Sigmoid colon (tissue), 6 donors: ENCODE measurements at regions not wholly inside any gene's neighbourhood (a gene's known extent, or its start where the extent isn't known, plus 50 kb on each side); places are given as distances from the start of the nearest gene placed in this dataset.

Source experiments
- DNase-seq: peaks from one replicate; pipeline ENCODE4 v3.0.0-alpha.2; 2019
- H3K27ac ChIP-seq, 4 donors: fragments of 200-600 bp; sonication (generic); one replicate each; pipeline ENCODE4 v1.5.1; 2016 to 2019; ENCODE audit warnings: mild to moderate bottlenecking in 1 of 4
- H3K27me3 ChIP-seq, 3 donors: fragments of 200-600 bp; sonication (generic); one replicate each; pipeline ENCODE4 v1.5.1; 2019; ENCODE audit warnings: mild to moderate bottlenecking in 1 of 3
- H3K36me3 ChIP-seq, 4 donors: fragments of 200-600 bp; sonication (generic); one replicate each; pipeline ENCODE4 v1.5.1; 2016 to 2019
- H3K4me1 ChIP-seq, 4 donors: fragments of 200-600 bp; sonication (generic); one replicate each; pipeline ENCODE4 v1.5.1; 2017 to 2019
- H3K4me3 ChIP-seq, 4 donors: fragments of 200-600 bp; sonication (generic); one replicate each; pipeline ENCODE4 v1.5.1; 2017 to 2019; ENCODE audit warnings: mild to moderate bottlenecking in 2 of 4, moderate library complexity in 1 of 4
- H3K9me3 ChIP-seq, 4 donors: fragments of 200-600 bp in 3 of 4; sonication (generic) in 3 of 4; one replicate each; pipeline versions ENCODE4 v1.5.1 to v1.6.1; 2013 to 2019
- CTCF ChIP-seq, 4 experiments: fragments of 450-650 bp in 3 of 4; fragments of 200-600 bp in 1 of 4; IDR thresholded peaks; one replicate each; pipeline ENCODE4 v1.5.1; 2016 to 2019; ENCODE audit warnings: antibody characterized with exemption in 4 of 4, mild to moderate bottlenecking in 3 of 4, moderate library complexity in 2 of 4
- EP300 ChIP-seq, 4 donors: sonication (generic); formaldehyde crosslinking; IDR thresholded peaks; one replicate each; pipeline ENCODE4 v1.6.1; 2017; ENCODE audit warnings: antibody characterized with exemption in 4 of 4
- POLR2A ChIP-seq, 2 donors: fragments of 450-650 bp; IDR thresholded peaks; one replicate each; pipeline ENCODE4 v1.6.1; 2016; ENCODE audit warnings: antibody characterized with exemption in 2 of 2, mild to moderate bottlenecking in 2 of 2, moderate library complexity in 2 of 2
- POLR2AphosphoS5 ChIP-seq, 4 donors: sonication (generic); formaldehyde crosslinking; IDR thresholded peaks; one replicate each; pipeline ENCODE4 v1.6.1; 2017; ENCODE audit warnings: antibody characterized with exemption in 4 of 4
- WGBS, 2 donors: extraction: QIAGEN DNeasy Blood & Tissue Kit; methylation state at CpG; one replicate each; pipeline ENCODE4 v1.1.7; 2013; 5-methylcytosine and 5-hydroxymethylcytosine counted together
- intact Hi-C: fragments of 100-400 bp; cut with DNase I; formaldehyde crosslinking; loops from one replicate; pipeline ENCODE4 v1.15.1; 2023
- donor health status: healthy with polysubstance abuse.
- donor health status: healthy.

DNA sequence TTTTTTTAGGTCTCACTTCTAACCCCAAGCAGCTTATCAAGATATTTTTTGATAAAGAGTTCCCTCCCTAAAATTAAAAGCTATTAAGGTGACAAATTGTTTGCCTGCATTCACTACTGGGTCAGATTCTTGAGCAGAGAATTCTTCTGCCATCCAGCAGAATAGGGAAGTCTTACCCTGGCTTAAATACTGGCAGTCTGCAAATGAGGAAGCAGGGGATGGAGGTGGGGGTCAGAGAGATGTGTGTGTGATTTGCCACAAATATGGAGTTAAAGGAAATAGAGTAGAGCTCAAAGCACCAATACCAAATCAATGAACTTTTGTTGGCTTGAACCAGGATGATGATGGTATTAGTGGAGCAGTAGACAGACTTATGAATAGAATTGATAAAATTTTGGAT lies 122.2 kb downstream of the ANXA5 start:
- no peak for TF ChIP-seq CTCF (IDR thresholded peaks at IDR 0.05)
- TF ChIP-seq POLR2AphosphoS5 (IDR thresholded peaks at IDR 0.05) = no peak
- TF ChIP-seq EP300 (IDR thresholded peaks at IDR 0.05) = no peak
- no peak for TF ChIP-seq POLR2A (IDR thresholded peaks at IDR 0.05)
- Histone ChIP-seq H3K4me1 (no peaks in the 10 kb centered on the region), H3K27ac (no peak overlapping the region), H3K27me3 (no peaks in the 10 kb centered on the region), H3K36me3 (no peaks in the 10 kb centered on the region), H3K9me3 (no peaks in the 10 kb centered on the region), H3K4me3 (no peak overlapping the region)
- DNase-seq = no peak
- intact Hi-C loops = no loop called here

DNA sequence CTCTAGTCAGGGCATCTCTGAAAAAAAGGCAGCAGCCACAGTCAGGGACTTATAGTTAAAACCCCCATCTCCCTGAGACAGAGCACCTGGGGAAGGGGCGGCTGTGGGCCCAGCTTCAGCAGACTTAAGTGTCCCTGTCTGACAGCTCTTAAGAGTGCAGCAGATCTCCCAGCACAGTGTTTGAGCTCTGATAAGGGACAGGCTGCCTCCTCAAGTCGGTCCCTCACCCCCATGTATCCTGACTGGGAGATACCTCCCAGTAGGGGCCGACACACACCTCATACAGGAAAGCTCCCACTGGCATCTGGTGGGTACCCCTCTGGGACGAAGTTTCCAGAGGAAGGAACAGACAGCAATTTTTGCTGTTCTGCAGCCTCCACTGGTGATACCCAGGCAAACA lies 129.0 kb downstream of the ANXA5 start:
- 84 to 90% methylated on average over 4 of the region's 4 CpGs for WGBS, 2 donors
- Histone ChIP-seq H3K27me3 (no peaks in the 10 kb centered on the region), H3K4me1 (no peaks in the 10 kb centered on the region), H3K27ac (no peak overlapping the region), H3K9me3 (no peaks in the 10 kb centered on the region), H3K36me3 (no peaks in the 10 kb centered on the region), H3K4me3 (no peak overlapping the region)
- TF ChIP-seq CTCF (IDR thresholded peaks at IDR 0.05) (no peak), EP300 (IDR thresholded peaks at IDR 0.05) (no peak), POLR2AphosphoS5 (IDR thresholded peaks at IDR 0.05) (no peak), POLR2A (IDR thresholded peaks at IDR 0.05) (no peak)
- intact Hi-C loops = no loop called here
- no peak for DNase-seq

- Histone ChIP-seq H3K4me3 (no peak overlapping the region), H3K4me1 (no peaks in the 10 kb centered on the region), H3K36me3 (no peaks in the 10 kb centered on the region), H3K27me3 (no peaks in the 10 kb centered on the region), H3K27ac (no peak overlapping the region), H3K9me3 (no peaks in the 10 kb centered on the region)
- intact Hi-C loops = no loop called here
- 28 to 55% methylated on average over 5 of the region's 5 CpGs for WGBS, 2 donors
- no peak for DNase-seq
- TF ChIP-seq POLR2AphosphoS5 (IDR thresholded peaks at IDR 0.05) = no peak
- TF ChIP-seq CTCF (IDR thresholded peaks at IDR 0.05) = no peak
- no peak for TF ChIP-seq EP300 (IDR thresholded peaks at IDR 0.05)
- TF ChIP-seq POLR2A (IDR thresholded peaks at IDR 0.05) = no peak
Measured at GRCh38 chr4:121564840-121565375, 131.9 kb downstream of the ANXA5 start.

DNA sequence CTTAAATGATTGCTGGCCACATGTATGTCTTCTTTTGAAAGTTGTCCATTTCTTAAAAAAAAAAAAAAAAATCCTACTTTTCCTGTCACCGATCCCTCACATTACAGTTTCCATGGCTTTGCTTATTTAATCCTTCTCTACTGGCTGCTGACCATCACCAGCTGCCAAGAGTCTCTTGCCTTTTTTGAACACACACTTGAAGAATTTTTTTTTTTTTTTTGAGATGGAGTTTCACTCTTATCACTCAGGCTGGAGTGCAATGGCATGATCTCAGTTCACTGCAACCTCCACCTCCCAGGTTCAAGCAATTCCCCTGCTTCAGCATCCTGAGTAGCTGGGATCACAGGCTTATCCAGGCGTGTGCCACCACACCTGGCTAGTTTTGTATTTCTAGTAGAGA lies 134.0 kb downstream of the ANXA5 start:
- H3K27me3 ChIP-seq = no peaks in the 10 kb centered on the region
- H3K4me3 ChIP-seq = no peak overlapping the region
- H3K4me1 ChIP-seq = no peaks in the 10 kb centered on the region
- H3K9me3 ChIP-seq = no peaks in the 10 kb centered on the region
- no peak for DNase-seq
- no peak overlapping the region for H3K27ac ChIP-seq
- no peaks in the 10 kb centered on the region for H3K36me3 ChIP-seq
- TF ChIP-seq CTCF (IDR thresholded peaks at IDR 0.05) = no peak
- 77 to 79% methylated on average over 2 of the region's 2 CpGs for WGBS, 2 donors
- intact Hi-C loops = no loop called here

DNA sequence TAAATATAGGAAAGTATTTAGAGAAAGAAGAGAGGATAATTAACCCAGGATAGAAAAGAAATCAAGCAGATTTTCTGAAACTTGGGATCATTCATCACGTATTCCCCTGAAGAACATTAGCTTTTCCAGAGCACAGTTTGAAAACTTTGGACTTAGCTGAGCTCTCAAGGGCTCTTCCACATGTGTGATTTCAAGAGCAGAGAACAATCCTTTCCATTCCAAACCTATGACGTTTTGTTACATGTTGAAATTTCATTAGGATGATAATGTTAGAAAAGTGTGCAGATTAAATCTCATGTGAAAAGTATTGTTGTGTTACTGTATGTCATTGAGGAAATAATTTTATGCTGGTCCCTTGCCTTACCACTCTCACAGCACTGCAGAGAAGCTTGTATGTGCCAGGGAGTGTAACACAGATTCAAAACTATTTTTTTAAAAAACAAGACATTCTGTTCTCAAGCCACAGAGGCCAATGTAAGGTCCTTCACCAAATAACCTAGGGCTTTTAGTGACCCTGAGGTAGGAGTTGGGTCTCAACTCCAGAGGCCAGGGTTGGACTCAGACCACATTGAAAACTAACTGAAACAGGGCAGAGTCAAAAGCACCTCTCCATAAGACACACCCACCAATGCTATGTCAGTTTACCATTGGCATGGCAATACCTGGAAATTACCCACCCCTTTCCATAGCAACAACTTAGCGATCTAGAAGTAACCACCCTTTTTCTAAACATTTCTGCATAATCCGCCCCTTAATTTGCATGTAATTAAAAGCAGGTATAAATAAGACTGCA lies 141.3 kb downstream of the ANXA5 start:
- no peaks in the 10 kb centered on the region for H3K36me3 ChIP-seq
- intact Hi-C loops = no loop called here
- H3K4me3 ChIP-seq = no peak overlapping the region
- H3K4me1 ChIP-seq = no peaks in the 10 kb centered on the region
- H3K9me3 ChIP-seq = no peaks in the 10 kb centered on the region
- peak overlapping the region in 2 of 4 donors; percentile 22 to 27 for H3K27ac ChIP-seq
- DNase-seq = no peak
- no peaks in the 10 kb centered on the region for H3K27me3 ChIP-seq
- WGBS, 2 donors = 51 to 71% methylated on average over 4 of the region's 4 CpGs
- TF ChIP-seq POLR2A (IDR thresholded peaks at IDR 0.05) = no peak
- TF ChIP-seq POLR2AphosphoS5 (IDR thresholded peaks at IDR 0.05) = no peak
- TF ChIP-seq EP300 (IDR thresholded peaks at IDR 0.05) = no peak
- no peak for TF ChIP-seq CTCF (IDR thresholded peaks at IDR 0.05)
